ENCODE measurements at regions not wholly inside any gene's neighbourhood (a gene's known extent, or its start where the extent isn't known, plus 50 kb on each side); places are given as distances from the start of the nearest gene placed in this dataset.

- Histone ChIP-seq H2AFZ (ENCODE audit: low read length) (no peak overlapping the region), H4K91ac (ENCODE audit: insufficient read length, low read depth, low read length) (no peak overlapping the region), H3K4me2 (ENCODE audit: insufficient read depth, insufficient read length, low read length) (no peak overlapping the region), H3K27me3 (ENCODE audit: insufficient read depth, low read length) (no peaks in the 10 kb centered on the region), H3K56ac (ENCODE audit: insufficient read length, low read depth, low read length) (no peak overlapping the region), H3K18ac (ENCODE audit: insufficient read length, low read depth, low read length) (no peak overlapping the region), H2BK5ac (ENCODE audit: insufficient read length, low read length) (no peak overlapping the region), H4K5ac (ENCODE audit: insufficient read length, low read depth, low read length) (no peak overlapping the region), H3K79me2 (ENCODE audit: insufficient read depth, low read length) (no peaks in the 10 kb centered on the region), H2AK5ac (ENCODE audit: insufficient read length, low read length) (no peak overlapping the region), H2BK20ac (ENCODE audit: low read depth, low read length, poor library complexity, severe bottlenecking) (no peak overlapping the region), H3K9ac (ENCODE audit: extremely low read depth, insufficient read length, low read length) (no peak overlapping the region), H3K79me1 (ENCODE audit: insufficient read depth, low read depth, low read length, poor library complexity, severe bottlenecking) (no peaks in the 10 kb centered on the region), H2BK15ac (ENCODE audit: low read depth, low read length) (no peak overlapping the region), H3K23me2 (ENCODE audit: insufficient read length, low read depth, low read length, poor library complexity, severe bottlenecking) (no peaks in the 10 kb centered on the region), H2BK120ac (ENCODE audit: low read depth, low read length, poor library complexity, severe bottlenecking) (no peak overlapping the region), H3K4me1 (ENCODE audit: insufficient read depth, low read length) (peaks cover 17% of the 10 kb centered on the region; the same call in 1 of the 2 replicates), H4K20me1 (ENCODE audit: control insufficient read depth, insufficient read depth, insufficient read length) (no peaks in the 10 kb centered on the region), H2BK12ac (ENCODE audit: insufficient read length, low read depth, low read length) (no peak overlapping the region), H3K4ac (ENCODE audit: low read depth, low read length) (no peak overlapping the region), H3K27ac (ENCODE audit: insufficient read length, low read depth, low read length) (no peak overlapping the region), H3K9me3 (ENCODE audit: control insufficient read depth, low read depth, low read length) (no peaks in the 10 kb centered on the region), H4K8ac (replicated peaks; ENCODE audit: insufficient read length, low read depth, low read length) (no peak overlapping the region), H3K14ac (ENCODE audit: insufficient read depth, low read length) (no peak overlapping the region), H3K23ac (ENCODE audit: insufficient read length, low read depth, low read length) (no peak overlapping the region), H3T11ph (ENCODE audit: low read length) (no peak overlapping the region)
- Mint-ChIP-seq H3K4me1 (peaks cover 47 to 63% of the 10 kb centered on the region in 2 experiments), H3K27ac (peak overlapping the region in 1 of 3 experiments; percentile 48; a peak in 2 of 7 replicates), H3K4me3 (no peak overlapping the region), H3K9me3 (no peaks in the 10 kb centered on the region), H3K27me3 (ENCODE audit: low read depth) (no peaks in the 10 kb centered on the region; the same call in 1 of the 2 replicates), H3K36me3 (ENCODE audit: insufficient read depth in 1 of 3, low read depth in 3 of 3) (no peaks in the 10 kb centered on the region; a peak in 1 of 7 replicates)
- TF ChIP-seq, protein P1, sequence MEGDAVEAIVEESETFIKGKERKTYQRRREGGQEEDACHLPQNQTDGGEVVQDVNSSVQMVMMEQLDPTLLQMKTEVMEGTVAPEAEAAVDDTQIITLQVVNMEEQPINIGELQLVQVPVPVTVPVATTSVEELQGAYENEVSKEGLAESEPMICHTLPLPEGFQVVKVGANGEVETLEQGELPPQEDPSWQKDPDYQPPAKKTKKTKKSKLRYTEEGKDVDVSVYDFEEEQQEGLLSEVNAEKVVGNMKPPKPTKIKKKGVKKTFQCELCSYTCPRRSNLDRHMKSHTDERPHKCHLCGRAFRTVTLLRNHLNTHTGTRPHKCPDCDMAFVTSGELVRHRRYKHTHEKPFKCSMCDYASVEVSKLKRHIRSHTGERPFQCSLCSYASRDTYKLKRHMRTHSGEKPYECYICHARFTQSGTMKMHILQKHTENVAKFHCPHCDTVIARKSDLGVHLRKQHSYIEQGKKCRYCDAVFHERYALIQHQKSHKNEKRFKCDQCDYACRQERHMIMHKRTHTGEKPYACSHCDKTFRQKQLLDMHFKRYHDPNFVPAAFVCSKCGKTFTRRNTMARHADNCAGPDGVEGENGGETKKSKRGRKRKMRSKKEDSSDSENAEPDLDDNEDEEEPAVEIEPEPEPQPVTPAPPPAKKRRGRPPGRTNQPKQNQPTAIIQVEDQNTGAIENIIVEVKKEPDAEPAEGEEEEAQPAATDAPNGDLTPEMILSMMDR (conservative IDR thresholded peaks at IDR 0.05) = no peak
- no CpG with 5 or more reads among the region's 2 CpGs for WGBS (ENCODE audit: extremely low coverage, insufficient read length, low lambda C conversion rate)
- no peak for DNase-seq
These were observed 107.7 kb upstream of the EEPD1 start for GRCh38 chr7:36045326-36045725.
